NT2/D1 (cell line): ENCODE measurements at regions not wholly inside any gene's neighbourhood (a gene's known extent, or its start where the extent isn't known, plus 50 kb on each side); places are given as distances from the start of the nearest gene placed in this dataset.

ENCODE experiments used
- SUZ12 ChIP-seq: IDR thresholded peaks from 2 replicates; pipeline ENCODE4 v1.6.1; 2011; ENCODE audit not compliant: insufficient read length, insufficient read depth; ENCODE audit errors: extremely low read depth
- YY1 ChIP-seq: IDR thresholded peaks from 2 replicates; pipeline ENCODE4 v1.6.1; 2011; ENCODE audit not compliant: insufficient read length, insufficient read depth
- ZNF274 ChIP-seq: IDR thresholded peaks from 2 replicates; pipeline ENCODE4 v1.6.1; 2011; ENCODE audit warnings: mild to moderate bottlenecking, low read depth, low read length

DNA sequence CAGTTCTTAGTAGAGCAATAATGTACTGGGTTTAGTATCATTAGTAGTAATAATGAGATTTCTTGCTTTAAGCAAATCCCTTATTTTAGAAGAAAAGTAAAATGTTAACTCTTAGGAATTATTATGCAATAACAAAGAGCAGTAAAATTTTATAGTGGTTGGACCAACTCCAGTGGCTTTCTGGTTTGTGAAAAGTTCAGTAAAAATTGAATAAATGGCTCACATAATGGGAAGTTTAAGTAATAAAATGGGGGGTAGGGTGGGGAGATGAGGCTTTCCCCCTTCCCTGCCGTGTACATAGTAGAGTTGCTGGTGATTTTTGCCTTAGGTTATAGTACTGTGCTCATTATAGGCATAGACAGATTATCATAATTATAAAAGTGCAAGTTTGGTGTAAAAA lies 250.5 kb upstream of the ATP2B1 start:
- TF ChIP-seq YY1 (no peak), SUZ12 (no peak), ZNF274 (no peak)
